RWPE2 (cell line): ENCODE measurements at regions not wholly inside any gene's neighbourhood (a gene's known extent, or its start where the extent isn't known, plus 50 kb on each side); places are given as distances from the start of the nearest gene placed in this dataset.

ENCODE experiments used
- ATAC-seq: fragments of 200-7000 bp; cut with Tn5 transposase; 3 replicates; pipeline ENCODE4 v1.9.1; 2021; ENCODE audit warnings: low read depth
- DNase-seq: peaks from one replicate; pipeline ENCODE4 v3.0.0-alpha.2; 2020; ENCODE audit warnings: low spot score
- H3K27ac ChIP-seq: fragments of 450-650 bp; 2 replicates; pipeline ENCODE4 v1.5.1; 2017; ENCODE audit warnings: mild to moderate bottlenecking; ENCODE audit not compliant: poor library complexity, severe bottlenecking
- H3K27me3 ChIP-seq: fragments of 250-450 bp; sonication (Bioruptor Pico); 2 replicates; pipeline ENCODE4 v1.5.1; 2021; ENCODE audit warnings: mild to moderate bottlenecking, moderate library complexity; ENCODE audit not compliant: insufficient read depth, poor library complexity, severe bottlenecking
- H3K36me3 ChIP-seq: fragments of 250-450 bp; sonication (Bioruptor Pico); 2 replicates; pipeline ENCODE4 v1.5.1; 2020; ENCODE audit warnings: low read depth, mild to moderate bottlenecking, moderate library complexity
- H3K4me1 ChIP-seq: fragments of 250-450 bp; sonication (Bioruptor Pico); 2 replicates; pipeline ENCODE4 v1.5.1; 2021; ENCODE audit warnings: mild to moderate bottlenecking, moderate library complexity; ENCODE audit not compliant: insufficient read depth, poor library complexity, severe bottlenecking
- H3K4me3 ChIP-seq: fragments of 250-450 bp; sonication (Bioruptor Pico); 2 replicates; pipeline ENCODE4 v1.5.1; 2021; ENCODE audit warnings: mild to moderate bottlenecking, moderate library complexity; ENCODE audit not compliant: severe bottlenecking
- H3K9me3 ChIP-seq: fragments of 250-450 bp; sonication (Bioruptor Pico); 2 replicates; pipeline ENCODE4 v1.5.1; 2021; ENCODE audit warnings: mild to moderate bottlenecking, moderate library complexity; ENCODE audit not compliant: severe bottlenecking
- CTCF ChIP-seq: fragments of 450-650 bp; IDR thresholded peaks from one replicate; pipeline ENCODE4 v1.5.1; 2017; ENCODE audit warnings: mild to moderate bottlenecking, moderate library complexity; ENCODE audit not compliant: poor library complexity, severe bottlenecking

- no peak for TF ChIP-seq CTCF
- no peaks in the 10 kb centered on the region for H3K36me3 ChIP-seq
- no peak overlapping the region for H3K4me3 ChIP-seq
- no peaks in the 10 kb centered on the region for H3K4me1 ChIP-seq
- no peak for DNase-seq
- ATAC-seq = no peak
- H3K27me3 ChIP-seq = no peaks in the 10 kb centered on the region
- no peaks in the 10 kb centered on the region for H3K9me3 ChIP-seq
- no peak overlapping the region for H3K27ac ChIP-seq
These were observed 155.5 kb downstream of the PTGER3 start for GRCh38 chr1:70892140-70892539.

- TF ChIP-seq CTCF = no peak
- ATAC-seq = no peak
- Histone ChIP-seq H3K27me3 (no peaks in the 10 kb centered on the region), H3K36me3 (no peaks in the 10 kb centered on the region), H3K9me3 (no peaks in the 10 kb centered on the region), H3K4me3 (no peak overlapping the region), H3K4me1 (no peaks in the 10 kb centered on the region), H3K27ac (no peak overlapping the region)
- no peak for DNase-seq
These were observed 154.7 kb downstream of the PTGER3 start for GRCh38 chr1:70892930-70893329.

- ATAC-seq (no peak), DNase-seq (no peak)
- no peak for TF ChIP-seq CTCF
- H3K27me3 ChIP-seq = no peaks in the 10 kb centered on the region
- H3K4me1 ChIP-seq = no peaks in the 10 kb centered on the region
- H3K4me3 ChIP-seq = no peak overlapping the region
- no peak overlapping the region for H3K27ac ChIP-seq
- no peaks in the 10 kb centered on the region for H3K36me3 ChIP-seq
- no peaks in the 10 kb centered on the region for H3K9me3 ChIP-seq
These were observed 154.2 kb downstream of the PTGER3 start for GRCh38 chr1:70893381-70893780.

GRCh38 chr1:70895531-70895930 lies 152.1 kb downstream of the PTGER3 start:
- no peak for ATAC-seq
- Histone ChIP-seq H3K4me1 (no peaks in the 10 kb centered on the region), H3K9me3 (no peaks in the 10 kb centered on the region), H3K36me3 (no peaks in the 10 kb centered on the region), H3K27me3 (no peaks in the 10 kb centered on the region), H3K27ac (no peak overlapping the region), H3K4me3 (no peak overlapping the region)
- TF ChIP-seq CTCF = no peak
- DNase-seq = no peak

DNA sequence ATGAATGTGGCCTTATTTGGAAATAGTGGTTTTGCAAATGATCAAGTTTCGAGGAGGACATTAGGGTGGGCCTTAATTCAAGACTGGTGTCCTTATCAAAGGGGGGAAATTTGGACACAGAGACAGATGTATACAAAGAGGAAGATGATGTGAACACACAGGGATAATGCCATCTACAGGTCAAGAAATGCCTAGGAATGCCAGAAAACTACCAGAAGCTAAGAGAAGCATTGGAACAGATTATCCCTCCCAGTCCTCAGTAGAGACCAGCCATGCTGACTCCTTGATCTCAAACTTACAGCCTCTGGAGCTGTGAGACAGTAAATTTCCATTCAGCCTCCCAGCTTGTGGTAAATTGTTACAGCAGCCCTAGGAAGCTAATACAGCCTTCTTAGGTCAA lies 151.4 kb downstream of the PTGER3 start:
- ATAC-seq (no peak), DNase-seq (no peak)
- H3K27me3 ChIP-seq = no peaks in the 10 kb centered on the region

More for the DNA sequence above, 151.4 kb downstream of the PTGER3 start:
- H3K27ac ChIP-seq = no peak overlapping the region
- H3K36me3 ChIP-seq = no peaks in the 10 kb centered on the region
- H3K4me3 ChIP-seq = no peak overlapping the region
- H3K4me1 ChIP-seq = no peaks in the 10 kb centered on the region
- TF ChIP-seq CTCF = peak; percentile 19
- no peaks in the 10 kb centered on the region for H3K9me3 ChIP-seq
